Gastroesophageal sphincter (tissue), 3 donors: ENCODE measurements at regions not wholly inside any gene's neighbourhood (a gene's known extent, or its start where the extent isn't known, plus 50 kb on each side); places are given as distances from the start of the nearest gene placed in this dataset.

Experiments
- EP300 ChIP-seq: sonication (generic); formaldehyde crosslinking; IDR thresholded peaks from one replicate; pipeline ENCODE4 v1.6.1; 2017; ENCODE audit warnings: antibody characterized with exemption, mild to moderate bottlenecking
- POLR2A ChIP-seq, 2 donors: fragments of 450-650 bp; IDR thresholded peaks; one replicate each; pipeline ENCODE4 v1.6.1; 2017; ENCODE audit warnings: antibody characterized with exemption in 2 of 2, mild to moderate bottlenecking in 2 of 2, moderate library complexity in 1 of 2
- POLR2AphosphoS5 ChIP-seq: sonication (generic); formaldehyde crosslinking; IDR thresholded peaks from one replicate; pipeline ENCODE4 v1.6.1; 2017; ENCODE audit warnings: antibody characterized with exemption
- TF ChIP-seq, protein P1 (sequence below), 4 experiments: fragments of 200-600 bp in 2 of 4; fragments of 450-650 bp in 2 of 4; sonication (generic) in 1 of 4; IDR thresholded peaks; one replicate each; pipeline ENCODE4 v1.5.1; 2017 to 2019; ENCODE audit warnings: antibody characterized with exemption in 4 of 4, mild to moderate bottlenecking in 2 of 4, moderate library complexity in 2 of 4

DNA sequence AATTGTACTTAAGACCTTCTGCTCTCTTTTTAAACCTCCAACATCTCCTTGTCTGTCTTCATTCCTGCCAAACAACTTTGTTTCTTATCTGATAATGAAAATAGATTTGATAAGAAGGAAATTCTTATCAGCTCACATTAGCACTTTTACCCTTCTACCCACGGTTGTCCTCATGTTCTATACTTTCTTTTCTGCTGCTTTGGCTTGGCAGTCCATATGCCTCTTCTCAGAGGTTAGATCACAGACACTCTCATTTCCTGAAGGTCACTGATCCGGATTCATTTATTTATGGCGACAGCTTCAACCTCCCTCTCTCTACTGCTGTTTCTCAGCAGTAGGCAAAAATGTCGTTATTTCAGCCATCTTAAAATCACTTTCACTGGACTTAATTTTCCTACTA is 2015.8 kb downstream of the NCAM2 start:
- TF ChIP-seq, protein P1, sequence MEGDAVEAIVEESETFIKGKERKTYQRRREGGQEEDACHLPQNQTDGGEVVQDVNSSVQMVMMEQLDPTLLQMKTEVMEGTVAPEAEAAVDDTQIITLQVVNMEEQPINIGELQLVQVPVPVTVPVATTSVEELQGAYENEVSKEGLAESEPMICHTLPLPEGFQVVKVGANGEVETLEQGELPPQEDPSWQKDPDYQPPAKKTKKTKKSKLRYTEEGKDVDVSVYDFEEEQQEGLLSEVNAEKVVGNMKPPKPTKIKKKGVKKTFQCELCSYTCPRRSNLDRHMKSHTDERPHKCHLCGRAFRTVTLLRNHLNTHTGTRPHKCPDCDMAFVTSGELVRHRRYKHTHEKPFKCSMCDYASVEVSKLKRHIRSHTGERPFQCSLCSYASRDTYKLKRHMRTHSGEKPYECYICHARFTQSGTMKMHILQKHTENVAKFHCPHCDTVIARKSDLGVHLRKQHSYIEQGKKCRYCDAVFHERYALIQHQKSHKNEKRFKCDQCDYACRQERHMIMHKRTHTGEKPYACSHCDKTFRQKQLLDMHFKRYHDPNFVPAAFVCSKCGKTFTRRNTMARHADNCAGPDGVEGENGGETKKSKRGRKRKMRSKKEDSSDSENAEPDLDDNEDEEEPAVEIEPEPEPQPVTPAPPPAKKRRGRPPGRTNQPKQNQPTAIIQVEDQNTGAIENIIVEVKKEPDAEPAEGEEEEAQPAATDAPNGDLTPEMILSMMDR (IDR thresholded peaks at IDR 0.05), result no peak
- TF ChIP-seq POLR2A (IDR thresholded peaks at IDR 0.05), result no peak
- TF ChIP-seq POLR2AphosphoS5, result no peak
- TF ChIP-seq EP300, result no peak
